ENCODE measurements at regions not wholly inside any gene's neighbourhood (a gene's known extent, or its start where the extent isn't known, plus 50 kb on each side); places are given as distances from the start of the nearest gene placed in this dataset.
A peak's percentile ranks its signal among the peaks of the same experiment; 100 is the strongest.

DNA sequence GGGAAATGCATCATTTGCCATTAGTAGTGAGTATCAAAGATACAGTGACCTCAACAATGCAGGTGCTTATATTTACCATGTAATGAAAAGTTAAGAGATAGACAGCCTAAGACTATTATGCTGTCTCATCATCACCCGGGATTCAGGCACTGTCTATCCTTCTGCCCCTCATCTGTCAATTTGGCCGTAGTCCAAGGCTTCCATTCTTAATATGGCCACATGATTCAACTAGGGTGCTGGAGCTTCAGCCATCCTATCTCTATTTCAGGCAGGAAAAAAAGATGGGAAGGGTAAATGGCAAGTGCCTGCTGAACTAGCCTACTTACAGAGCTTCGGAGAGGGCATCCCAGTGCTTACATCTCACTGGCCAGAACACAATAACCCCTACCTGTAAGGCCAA is 196.7 kb upstream of the LNX1 start:
- TF ChIP-seq, protein P1, sequence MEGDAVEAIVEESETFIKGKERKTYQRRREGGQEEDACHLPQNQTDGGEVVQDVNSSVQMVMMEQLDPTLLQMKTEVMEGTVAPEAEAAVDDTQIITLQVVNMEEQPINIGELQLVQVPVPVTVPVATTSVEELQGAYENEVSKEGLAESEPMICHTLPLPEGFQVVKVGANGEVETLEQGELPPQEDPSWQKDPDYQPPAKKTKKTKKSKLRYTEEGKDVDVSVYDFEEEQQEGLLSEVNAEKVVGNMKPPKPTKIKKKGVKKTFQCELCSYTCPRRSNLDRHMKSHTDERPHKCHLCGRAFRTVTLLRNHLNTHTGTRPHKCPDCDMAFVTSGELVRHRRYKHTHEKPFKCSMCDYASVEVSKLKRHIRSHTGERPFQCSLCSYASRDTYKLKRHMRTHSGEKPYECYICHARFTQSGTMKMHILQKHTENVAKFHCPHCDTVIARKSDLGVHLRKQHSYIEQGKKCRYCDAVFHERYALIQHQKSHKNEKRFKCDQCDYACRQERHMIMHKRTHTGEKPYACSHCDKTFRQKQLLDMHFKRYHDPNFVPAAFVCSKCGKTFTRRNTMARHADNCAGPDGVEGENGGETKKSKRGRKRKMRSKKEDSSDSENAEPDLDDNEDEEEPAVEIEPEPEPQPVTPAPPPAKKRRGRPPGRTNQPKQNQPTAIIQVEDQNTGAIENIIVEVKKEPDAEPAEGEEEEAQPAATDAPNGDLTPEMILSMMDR (IDR thresholded peaks at IDR 0.05; ENCODE audit: partially characterized antibody, unreplicated experiment), result no peak
- Mint-ChIP-seq H3K4me3 (ENCODE audit: unreplicated experiment) (peak overlapping the region; percentile 45), H3K9me3 (ENCODE audit: unreplicated experiment) (peaks cover 8% of the 10 kb centered on the region), H3K27me3 (ENCODE audit: unreplicated experiment) (peaks cover 10% of the 10 kb centered on the region), H3K4me1 (ENCODE audit: low read depth, unreplicated experiment) (peaks cover 22% of the 10 kb centered on the region), H3K36me3 (ENCODE audit: unreplicated experiment) (no peaks in the 10 kb centered on the region), H3K27ac (ENCODE audit: unreplicated experiment) (no peak overlapping the region)
- no peak for DNase-seq

DNA sequence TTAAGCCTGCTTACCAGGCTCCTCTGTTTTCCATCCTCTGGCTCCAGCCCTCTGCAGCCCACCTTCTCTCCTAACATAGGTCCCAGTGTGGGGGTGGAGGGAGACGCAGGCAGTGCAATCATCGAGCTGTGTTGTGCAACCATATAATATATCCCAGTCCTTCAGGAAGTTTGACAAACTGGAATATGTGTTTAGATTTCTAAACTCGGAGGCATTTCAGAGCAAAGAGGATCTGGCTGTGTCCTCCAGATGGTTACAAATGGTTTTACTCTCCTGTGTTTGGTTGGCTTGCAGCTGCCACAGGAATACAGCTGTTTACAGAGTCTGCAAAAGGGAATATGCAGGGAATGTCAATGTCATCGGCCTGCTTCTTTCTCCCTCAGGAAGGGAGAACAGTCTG is 195.3 kb upstream of the LNX1 start:
- Mint-ChIP-seq H3K4me1 (ENCODE audit: low read depth, unreplicated experiment) (peaks cover 22% of the 10 kb centered on the region), H3K27me3 (ENCODE audit: unreplicated experiment) (peaks cover 8% of the 10 kb centered on the region), H3K4me3 (ENCODE audit: unreplicated experiment) (no peak overlapping the region), H3K36me3 (ENCODE audit: unreplicated experiment) (no peaks in the 10 kb centered on the region), H3K9me3 (ENCODE audit: unreplicated experiment) (peaks cover 7% of the 10 kb centered on the region), H3K27ac (ENCODE audit: unreplicated experiment) (no peak overlapping the region)
- TF ChIP-seq, protein P1 (IDR thresholded peaks at IDR 0.05; ENCODE audit: partially characterized antibody, unreplicated experiment), result no peak
- no peak for DNase-seq

DNA sequence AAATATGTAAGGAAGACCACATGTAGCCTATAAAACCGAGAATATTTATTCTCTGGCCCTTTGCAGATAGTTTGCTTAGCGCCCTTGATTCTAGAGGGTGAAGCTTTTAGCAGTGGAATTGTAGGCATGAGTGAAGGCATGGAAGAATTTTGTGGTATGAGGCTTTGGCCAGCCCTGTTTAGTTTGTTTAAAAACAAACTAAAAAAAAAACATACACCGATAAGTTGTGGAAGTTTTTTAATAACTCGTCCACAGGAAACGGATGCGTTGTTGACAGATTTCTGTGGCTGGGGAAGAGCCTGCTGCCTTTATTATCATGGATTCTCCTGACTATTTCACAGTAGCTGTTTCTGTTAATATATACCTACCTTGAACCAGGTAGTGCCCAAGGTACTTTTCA is 194.7 kb upstream of the LNX1 start:
- peaks cover 22% of the 10 kb centered on the region for H3K4me1 Mint-ChIP-seq (ENCODE audit: low read depth, unreplicated experiment)
- peaks cover 8% of the 10 kb centered on the region for H3K27me3 Mint-ChIP-seq (ENCODE audit: unreplicated experiment)
- H3K27ac Mint-ChIP-seq (ENCODE audit: unreplicated experiment), result no peak overlapping the region
- no peak overlapping the region for H3K4me3 Mint-ChIP-seq (ENCODE audit: unreplicated experiment)
- H3K9me3 Mint-ChIP-seq (ENCODE audit: unreplicated experiment), result peaks cover 7% of the 10 kb centered on the region
- H3K36me3 Mint-ChIP-seq (ENCODE audit: unreplicated experiment), result no peaks in the 10 kb centered on the region
- TF ChIP-seq, protein P1 (IDR thresholded peaks at IDR 0.05; ENCODE audit: partially characterized antibody, unreplicated experiment), result no peak
- DNase-seq, result no peak

DNA sequence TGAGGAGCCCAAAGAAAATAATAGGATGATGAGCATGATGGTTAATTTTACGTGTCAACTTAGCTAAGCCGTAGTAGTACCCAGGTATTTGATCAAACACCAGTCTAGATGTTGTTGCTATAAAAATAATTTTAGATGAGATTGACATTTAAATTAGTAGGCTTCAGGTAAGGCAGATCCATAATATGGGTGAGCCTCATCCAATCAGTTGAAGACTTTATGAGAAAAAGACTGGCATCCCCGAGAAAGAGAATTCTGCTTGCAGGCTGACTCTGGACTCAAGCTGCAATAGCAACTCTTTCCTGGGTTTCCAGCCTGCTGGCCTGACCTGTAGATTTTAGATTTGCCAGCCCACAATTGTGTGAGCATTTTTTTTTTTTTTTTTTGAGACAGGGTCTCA is 192.8 kb upstream of the LNX1 start:
- peaks cover 1% of the 10 kb centered on the region for H3K27me3 Mint-ChIP-seq (ENCODE audit: unreplicated experiment)
- peaks cover 14% of the 10 kb centered on the region for H3K4me1 Mint-ChIP-seq (ENCODE audit: low read depth, unreplicated experiment)
- H3K4me3 Mint-ChIP-seq (ENCODE audit: unreplicated experiment), result no peak overlapping the region
- peaks cover 5% of the 10 kb centered on the region for H3K9me3 Mint-ChIP-seq (ENCODE audit: unreplicated experiment)
- TF ChIP-seq, protein P1 (IDR thresholded peaks at IDR 0.05; ENCODE audit: partially characterized antibody, unreplicated experiment), result no peak
- no peak for DNase-seq
- no peaks in the 10 kb centered on the region for H3K36me3 Mint-ChIP-seq (ENCODE audit: unreplicated experiment)
- no peak overlapping the region for H3K27ac Mint-ChIP-seq (ENCODE audit: unreplicated experiment)

DNA sequence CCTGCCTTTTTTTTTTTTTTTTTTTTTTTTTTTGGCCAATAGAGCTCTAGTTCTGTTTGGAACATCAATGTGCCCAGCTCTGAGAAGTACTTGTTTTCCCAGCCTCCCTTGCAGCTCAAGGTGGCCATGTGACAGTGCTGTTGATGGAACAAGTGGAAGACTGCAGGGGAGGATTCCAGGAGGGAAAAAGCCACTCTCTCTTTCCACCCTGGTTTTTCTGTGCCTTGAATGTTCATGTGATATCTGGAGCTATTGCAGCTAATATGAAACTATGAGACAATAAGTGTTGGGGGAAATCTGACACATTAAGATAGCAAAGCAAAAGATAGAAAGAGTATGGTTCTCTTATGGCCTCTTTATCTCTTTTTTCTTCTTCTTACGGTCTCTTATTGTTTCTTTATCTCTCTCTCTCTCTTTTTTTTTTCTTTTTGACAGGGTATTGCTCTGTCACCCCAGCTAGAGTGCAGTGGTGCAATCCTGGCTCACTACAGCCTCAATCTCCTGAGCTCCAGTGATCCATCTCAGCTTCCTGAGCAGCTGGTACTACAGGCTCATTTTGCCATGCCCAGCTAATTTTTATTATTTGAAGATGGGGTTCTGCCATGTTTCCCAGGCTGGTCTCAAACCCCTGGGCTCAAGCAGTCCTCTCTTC is 192.0 kb upstream of the LNX1 start:
- Mint-ChIP-seq H3K27me3 (ENCODE audit: unreplicated experiment) (no peaks in the 10 kb centered on the region), H3K4me3 (ENCODE audit: unreplicated experiment) (no peak overlapping the region)

More for the DNA sequence above, 192.0 kb upstream of the LNX1 start:
- Mint-ChIP-seq H3K9me3 (ENCODE audit: unreplicated experiment) (peaks cover 5% of the 10 kb centered on the region), H3K27ac (ENCODE audit: unreplicated experiment) (no peak overlapping the region), H3K4me1 (ENCODE audit: low read depth, unreplicated experiment) (peaks cover 11% of the 10 kb centered on the region), H3K36me3 (ENCODE audit: unreplicated experiment) (no peaks in the 10 kb centered on the region)
- TF ChIP-seq, protein P1 (IDR thresholded peaks at IDR 0.05; ENCODE audit: partially characterized antibody, unreplicated experiment), result no peak
- no peak for DNase-seq
